Natural killer cell (primary cell): ENCODE measurements at regions not wholly inside any gene's neighbourhood (a gene's known extent, or its start where the extent isn't known, plus 50 kb on each side); places are given as distances from the start of the nearest gene placed in this dataset.
A peak's percentile ranks its signal among the peaks of the same experiment; 100 is the strongest.
"Not testable (repeated sequence)": the region's sequence is repeated elsewhere in the genome, so short reads cannot be mapped to it uniquely, and the experiment has no call there.

Experiments
- ATAC-seq, 3 donors: fragments of 150-1000 bp in 2 of 3; fragments of 200-7000 bp in 1 of 3; cut with Tn5 transposase; 1 replicate in 1 of 3; 2 replicates in 2 of 3; pipeline ENCODE4 v1.10.0; 2021; ENCODE audit warnings: mild to moderate bottlenecking in 2 of 3, moderate library complexity in 2 of 3
- DNase-seq, 2 donors: peaks; one replicate each; pipeline versions ENCODE4 v3.0.0 to v3.0.0-alpha.2; 2013 to 2021; ENCODE audit warnings: mixed read lengths in 1 of 2
- H3K27ac ChIP-seq: one replicate; pipeline ENCODE4 v1.5.1; 2013; ENCODE audit warnings: mild to moderate bottlenecking, low read length
- H3K27me3 ChIP-seq: one replicate; pipeline ENCODE4 v1.6.1; 2013; ENCODE audit warnings: low read length; ENCODE audit not compliant: control insufficient read depth, insufficient read depth
- H3K36me3 ChIP-seq: one replicate; pipeline ENCODE4 v1.6.1; 2013; ENCODE audit warnings: low read length; ENCODE audit not compliant: control insufficient read depth, insufficient read depth
- H3K4me1 ChIP-seq: one replicate; pipeline ENCODE4 v1.6.1; 2013; ENCODE audit warnings: low read length; ENCODE audit not compliant: control insufficient read depth, insufficient read depth
- H3K4me3 ChIP-seq: one replicate; pipeline ENCODE4 v1.5.1; 2013; ENCODE audit warnings: low read length
- H3K9me3 ChIP-seq: one replicate; pipeline ENCODE4 v1.6.1; 2013; ENCODE audit warnings: low read length; ENCODE audit not compliant: control insufficient read depth, insufficient read depth
- H3K27ac Mint-ChIP-seq, 2 donors: one replicate each; pipeline ENCODE4 v1.8.0; 2022; ENCODE audit warnings: mild to moderate bottlenecking in 2 of 2, mixed read lengths in 2 of 2, moderate library complexity in 1 of 2
- H3K27me3 Mint-ChIP-seq, 2 donors: one replicate each; pipeline ENCODE4 v1.8.0; 2022; ENCODE audit warnings: low read depth in 2 of 2, mixed read lengths in 2 of 2
- H3K36me3 Mint-ChIP-seq: one replicate; pipeline ENCODE4 v1.8.0; 2022; ENCODE audit warnings: mixed read lengths
- H3K4me1 Mint-ChIP-seq, 2 donors: one replicate each; pipeline ENCODE4 v1.8.0; 2022; ENCODE audit warnings: mixed read lengths in 2 of 2
- H3K4me3 Mint-ChIP-seq: one replicate; pipeline ENCODE4 v1.8.0; 2022; ENCODE audit warnings: mild to moderate bottlenecking, moderate library complexity, mixed read lengths
- H3K9me3 Mint-ChIP-seq, 2 donors: one replicate each; pipeline ENCODE4 v1.8.0; 2022; ENCODE audit warnings: mixed read lengths in 2 of 2
- WGBS: methylation state at CpG from one replicate; pipeline ENCODE4 v1.1.7; 2013; ENCODE audit warnings: missing lambda C conversion rate; ENCODE audit not compliant: insufficient coverage; 5-methylcytosine and 5-hydroxymethylcytosine counted together
- intact Hi-C: fragments of 100-400 bp; cut with micrococcal nuclease; formaldehyde crosslinking; loops from one replicate; pipeline ENCODE4 v1.14.2; 2022

GRCh38 chr21:6136732-6137131, 4384.7 kb upstream of the TPTE start:
- ATAC-seq, H3K36me3 ChIP-seq, H3K36me3 Mint-ChIP-seq, H3K4me3 ChIP-seq, H3K4me1 ChIP-seq, intact Hi-C loops, H3K4me1 Mint-ChIP-seq, H3K27me3 Mint-ChIP-seq, DNase-seq, H3K27me3 ChIP-seq, H3K4me3 Mint-ChIP-seq, H3K27ac ChIP-seq, H3K27ac Mint-ChIP-seq, H3K9me3 ChIP-seq, H3K9me3 Mint-ChIP-seq: not testable (repeated sequence)
- WGBS = no CpG with 5 or more reads among the region's 11 CpGs

GRCh38 chr21:6138244-6139136, 4382.9 kb upstream of the TPTE start:
- DNase-seq, H3K9me3 Mint-ChIP-seq, H3K27me3 Mint-ChIP-seq, H3K36me3 Mint-ChIP-seq, H3K27ac Mint-ChIP-seq, H3K27me3 ChIP-seq, H3K9me3 ChIP-seq, H3K4me3 ChIP-seq, H3K36me3 ChIP-seq, H3K4me1 ChIP-seq, H3K4me3 Mint-ChIP-seq, intact Hi-C loops, H3K27ac ChIP-seq, H3K4me1 Mint-ChIP-seq: not testable (repeated sequence)
- no CpG with 5 or more reads among the region's 46 CpGs for WGBS
- ATAC-seq = peak; percentile 59 to 73 (median 63)

GRCh38 chr21:6139331-6139730, 4382.1 kb upstream of the TPTE start:
- intact Hi-C loops, H3K9me3 ChIP-seq, H3K36me3 ChIP-seq, H3K4me1 Mint-ChIP-seq, H3K27ac Mint-ChIP-seq, H3K4me1 ChIP-seq, H3K36me3 Mint-ChIP-seq, DNase-seq, H3K27me3 ChIP-seq, H3K9me3 Mint-ChIP-seq, H3K4me3 Mint-ChIP-seq, H3K27me3 Mint-ChIP-seq, H3K27ac ChIP-seq, H3K4me3 ChIP-seq: not testable (repeated sequence)
- WGBS = no CpG with 5 or more reads among the region's 10 CpGs
- peak; percentile 16 to 57 (median 29) for ATAC-seq

GRCh38 chr21:6139862-6140261, 4381.5 kb upstream of the TPTE start:
- H3K4me1 Mint-ChIP-seq, H3K36me3 Mint-ChIP-seq, H3K27me3 ChIP-seq, H3K27me3 Mint-ChIP-seq, H3K9me3 Mint-ChIP-seq, H3K4me1 ChIP-seq, H3K9me3 ChIP-seq, intact Hi-C loops, H3K27ac Mint-ChIP-seq, H3K27ac ChIP-seq, H3K4me3 ChIP-seq, DNase-seq, H3K4me3 Mint-ChIP-seq, H3K36me3 ChIP-seq: not testable (repeated sequence)
- peak; percentile 9 to 76 (median 13) for ATAC-seq
- WGBS = no CpG with 5 or more reads among the region's 3 CpGs

GRCh38 chr21:6140467-6141137, 4380.8 kb upstream of the TPTE start:
- H3K36me3 ChIP-seq, H3K27ac Mint-ChIP-seq, H3K4me1 ChIP-seq, H3K9me3 Mint-ChIP-seq, H3K27me3 ChIP-seq, H3K4me1 Mint-ChIP-seq, H3K4me3 ChIP-seq, ATAC-seq, intact Hi-C loops, DNase-seq, H3K27me3 Mint-ChIP-seq, H3K4me3 Mint-ChIP-seq, H3K27ac ChIP-seq, H3K36me3 Mint-ChIP-seq, H3K9me3 ChIP-seq: not testable (repeated sequence)
- no CpG with 5 or more reads among the region's 27 CpGs for WGBS

- intact Hi-C loops, H3K4me1 ChIP-seq, H3K4me3 ChIP-seq, ATAC-seq, H3K9me3 ChIP-seq, H3K27me3 Mint-ChIP-seq, H3K4me1 Mint-ChIP-seq, H3K36me3 ChIP-seq, H3K9me3 Mint-ChIP-seq, DNase-seq, H3K27ac ChIP-seq, H3K27ac Mint-ChIP-seq, H3K36me3 Mint-ChIP-seq, H3K4me3 Mint-ChIP-seq, H3K27me3 ChIP-seq: not testable (repeated sequence)
- no CpG with 5 or more reads among the region's 14 CpGs for WGBS
Observed at GRCh38 chr21:6141138-6141474, 4380.3 kb upstream of the TPTE start.

- H3K4me1 ChIP-seq, H3K27me3 ChIP-seq, H3K27ac Mint-ChIP-seq, H3K27ac ChIP-seq, H3K9me3 Mint-ChIP-seq, DNase-seq, H3K36me3 Mint-ChIP-seq, H3K27me3 Mint-ChIP-seq, ATAC-seq, H3K36me3 ChIP-seq, H3K9me3 ChIP-seq, H3K4me3 ChIP-seq, H3K4me3 Mint-ChIP-seq, H3K4me1 Mint-ChIP-seq, intact Hi-C loops: not testable (repeated sequence)
- no CpG with 5 or more reads among the region's 4 CpGs for WGBS
Observed at GRCh38 chr21:6153154-6153553, 4368.2 kb upstream of the TPTE start.
